ENCODE measurements at regions not wholly inside any gene's neighbourhood (a gene's known extent, or its start where the extent isn't known, plus 50 kb on each side); places are given as distances from the start of the nearest gene placed in this dataset.

- no peaks in the 10 kb centered on the region for H3K36me3 ChIP-seq (ENCODE audit: insufficient read depth, low read length)
- no peaks in the 10 kb centered on the region for H3K9me2 ChIP-seq (replicated peaks; ENCODE audit: insufficient read depth, low read length)
- H4K20me1 ChIP-seq (ENCODE audit: insufficient read depth, low read depth, low read length): no peaks in the 10 kb centered on the region
- no peak overlapping the region for H3K27ac ChIP-seq (ENCODE audit: low read length)
- H3K4me3 ChIP-seq (ENCODE audit: low read length): no peak overlapping the region
- no peaks in the 10 kb centered on the region for H3K9me3 ChIP-seq (ENCODE audit: low read length)
- H3K27me3 ChIP-seq (ENCODE audit: low read length): no peaks in the 10 kb centered on the region
- H2AFZ ChIP-seq (ENCODE audit: low read length): no peak overlapping the region
- H3K79me2 ChIP-seq (ENCODE audit: low read length): no peaks in the 10 kb centered on the region
- H3K9ac ChIP-seq (ENCODE audit: low read length): no peak overlapping the region
- no peak for DNase-seq
- no peaks in the 10 kb centered on the region for H3K4me1 ChIP-seq (ENCODE audit: low read length)
- no peak overlapping the region for H3K4me2 ChIP-seq (ENCODE audit: low read depth, low read length, poor library complexity, severe bottlenecking)
These were observed 260.3 kb upstream of the TENM3 start for GRCh38 chr4:181982856-181983255.

- no peak for DNase-seq
These were observed 255.8 kb upstream of the TENM3 start for GRCh38 chr4:181987392-181987791.

GRCh38 chr4:181989071-181989470 lies 254.1 kb upstream of the TENM3 start:
- no peak overlapping the region for H3K27ac ChIP-seq (ENCODE audit: low read length)
- no peaks in the 10 kb centered on the region for H3K27me3 ChIP-seq (ENCODE audit: low read length)
- H3K4me2 ChIP-seq (ENCODE audit: low read depth, low read length, poor library complexity, severe bottlenecking): no peak overlapping the region
- no peak for DNase-seq
- no peaks in the 10 kb centered on the region for H3K36me3 ChIP-seq (ENCODE audit: insufficient read depth, low read length)
- no peaks in the 10 kb centered on the region for H3K79me2 ChIP-seq (ENCODE audit: low read length)
- H3K9me2 ChIP-seq (replicated peaks; ENCODE audit: insufficient read depth, low read length): no peaks in the 10 kb centered on the region
- no peak overlapping the region for H2AFZ ChIP-seq (ENCODE audit: low read length)
- H4K20me1 ChIP-seq (ENCODE audit: insufficient read depth, low read depth, low read length): no peaks in the 10 kb centered on the region
- no peaks in the 10 kb centered on the region for H3K9me3 ChIP-seq (ENCODE audit: low read length)
- H3K4me1 ChIP-seq (ENCODE audit: low read length): no peaks in the 10 kb centered on the region
- H3K9ac ChIP-seq (ENCODE audit: low read length): no peak overlapping the region
- no peak overlapping the region for H3K4me3 ChIP-seq (ENCODE audit: low read length)

More at GRCh38 chr4:181987392-181987791, 255.8 kb upstream of the TENM3 start:
- Histone ChIP-seq H3K9me2 (replicated peaks; ENCODE audit: insufficient read depth, low read length) (no peaks in the 10 kb centered on the region), H3K27ac (ENCODE audit: low read length) (no peak overlapping the region), H3K79me2 (ENCODE audit: low read length) (no peaks in the 10 kb centered on the region), H3K4me3 (ENCODE audit: low read length) (no peak overlapping the region), H2AFZ (ENCODE audit: low read length) (no peak overlapping the region), H3K9me3 (ENCODE audit: low read length) (no peaks in the 10 kb centered on the region), H3K27me3 (ENCODE audit: low read length) (no peaks in the 10 kb centered on the region), H3K4me1 (ENCODE audit: low read length) (no peaks in the 10 kb centered on the region), H3K9ac (ENCODE audit: low read length) (no peak overlapping the region), H4K20me1 (ENCODE audit: insufficient read depth, low read depth, low read length) (no peaks in the 10 kb centered on the region), H3K36me3 (ENCODE audit: insufficient read depth, low read length) (no peaks in the 10 kb centered on the region), H3K4me2 (ENCODE audit: low read depth, low read length, poor library complexity, severe bottlenecking) (no peak overlapping the region)

DNA sequence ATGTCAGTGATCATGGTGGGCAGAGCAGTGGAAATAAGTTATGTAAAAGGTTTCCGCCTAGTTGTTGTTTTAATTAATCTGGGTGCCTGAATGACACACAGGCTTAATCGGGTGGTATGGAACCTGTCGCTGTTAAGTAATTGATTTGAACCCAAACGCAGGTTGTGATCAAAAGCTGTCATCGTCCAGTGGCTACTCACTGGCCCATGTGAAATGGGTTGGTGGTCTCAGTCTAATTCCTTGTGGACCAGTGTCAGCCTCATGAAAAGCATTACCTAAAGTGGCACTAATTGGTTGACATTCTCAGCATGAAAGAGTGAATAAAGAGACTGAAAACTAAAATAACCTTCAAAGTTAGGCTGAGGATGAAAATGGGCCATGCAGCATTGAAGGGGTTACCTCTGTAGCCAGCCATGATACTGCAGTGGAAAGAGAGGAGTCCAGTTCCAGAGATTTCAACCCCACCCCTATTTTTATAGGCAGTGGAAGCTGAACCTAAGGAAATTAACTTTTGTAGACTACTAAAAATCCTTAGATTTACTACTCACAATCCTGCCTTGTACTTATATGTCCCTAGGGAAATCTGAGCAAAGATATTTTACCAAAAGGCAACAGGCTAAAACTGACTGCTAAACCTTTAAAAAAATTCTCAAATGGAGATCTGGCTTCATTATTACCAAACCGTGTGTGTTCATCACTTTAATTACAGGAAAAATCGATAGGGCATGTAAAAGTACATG lies 251.7 kb upstream of the TENM3 start:
- H3K4me1 ChIP-seq (ENCODE audit: low read length): no peaks in the 10 kb centered on the region
- no peaks in the 10 kb centered on the region for H3K27me3 ChIP-seq (ENCODE audit: low read length)
- no peak for DNase-seq
- H3K9me3 ChIP-seq (ENCODE audit: low read length): no peaks in the 10 kb centered on the region
- H4K20me1 ChIP-seq (ENCODE audit: insufficient read depth, low read depth, low read length): no peaks in the 10 kb centered on the region
- no peak overlapping the region for H3K4me2 ChIP-seq (ENCODE audit: low read depth, low read length, poor library complexity, severe bottlenecking)
- no peaks in the 10 kb centered on the region for H3K9me2 ChIP-seq (replicated peaks; ENCODE audit: insufficient read depth, low read length)
- no peak overlapping the region for H2AFZ ChIP-seq (ENCODE audit: low read length)
- H3K27ac ChIP-seq (ENCODE audit: low read length): no peak overlapping the region
- H3K36me3 ChIP-seq (ENCODE audit: insufficient read depth, low read length): no peaks in the 10 kb centered on the region
- no peak overlapping the region for H3K4me3 ChIP-seq (ENCODE audit: low read length)
- no peak overlapping the region for H3K9ac ChIP-seq (ENCODE audit: low read length)
- H3K79me2 ChIP-seq (ENCODE audit: low read length): no peaks in the 10 kb centered on the region

DNA sequence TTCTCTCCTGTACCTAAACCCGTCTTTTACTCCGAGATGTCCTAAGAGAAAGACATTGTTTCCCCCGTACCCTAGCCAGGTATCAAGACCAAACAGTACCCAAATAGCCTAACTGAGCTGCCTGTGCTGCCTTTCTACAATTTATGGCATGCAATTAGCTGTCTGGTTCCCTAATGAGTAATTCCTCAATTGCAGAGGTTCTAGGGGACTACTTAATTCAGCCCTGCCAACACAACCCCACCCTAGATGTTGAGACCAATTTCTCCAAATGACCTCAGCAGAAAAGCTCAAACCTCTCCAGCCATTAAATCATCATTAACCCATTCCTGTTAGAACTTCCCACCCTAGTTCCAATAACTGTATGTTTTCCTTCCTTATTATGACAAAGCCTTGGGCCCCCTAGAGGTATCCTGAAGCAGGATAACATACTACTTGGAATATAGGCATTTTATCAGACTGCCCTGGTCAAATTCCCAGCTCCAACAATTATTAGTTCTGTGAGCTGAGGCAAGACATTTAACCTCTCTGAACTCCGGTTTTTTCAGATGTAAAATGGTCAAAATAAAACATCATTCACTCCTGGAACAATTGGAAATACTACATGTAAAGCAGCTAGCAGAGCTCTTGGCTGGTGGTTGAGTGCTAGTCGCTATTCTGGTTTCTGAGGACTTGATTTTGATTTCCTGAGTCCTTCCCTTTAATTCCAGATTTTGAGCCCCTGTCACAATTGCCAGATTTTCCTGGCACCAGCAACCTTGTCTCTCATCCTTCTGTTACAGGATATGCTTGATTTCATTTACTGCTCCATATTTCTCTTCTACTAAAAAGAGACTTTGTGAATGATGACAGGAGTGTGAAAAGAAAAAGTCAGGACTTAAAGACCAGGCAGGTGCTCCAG lies 244.6 kb upstream of the TENM3 start:
- H3K4me3 ChIP-seq (ENCODE audit: low read length): no peak overlapping the region
- H3K9ac ChIP-seq (ENCODE audit: low read length): no peak overlapping the region
- no peaks in the 10 kb centered on the region for H3K27me3 ChIP-seq (ENCODE audit: low read length)
- no peak for DNase-seq
- H2AFZ ChIP-seq (ENCODE audit: low read length): no peak overlapping the region
- H3K9me3 ChIP-seq (ENCODE audit: low read length): no peaks in the 10 kb centered on the region
- H3K36me3 ChIP-seq (ENCODE audit: insufficient read depth, low read length): no peaks in the 10 kb centered on the region
- H3K4me1 ChIP-seq (ENCODE audit: low read length): no peaks in the 10 kb centered on the region
- H3K27ac ChIP-seq (ENCODE audit: low read length): no peak overlapping the region
- no peaks in the 10 kb centered on the region for H4K20me1 ChIP-seq (ENCODE audit: insufficient read depth, low read depth, low read length)
- no peak overlapping the region for H3K4me2 ChIP-seq (ENCODE audit: low read depth, low read length, poor library complexity, severe bottlenecking)
- no peaks in the 10 kb centered on the region for H3K79me2 ChIP-seq (ENCODE audit: low read length)
- H3K9me2 ChIP-seq (replicated peaks; ENCODE audit: insufficient read depth, low read length): no peaks in the 10 kb centered on the region

DNA sequence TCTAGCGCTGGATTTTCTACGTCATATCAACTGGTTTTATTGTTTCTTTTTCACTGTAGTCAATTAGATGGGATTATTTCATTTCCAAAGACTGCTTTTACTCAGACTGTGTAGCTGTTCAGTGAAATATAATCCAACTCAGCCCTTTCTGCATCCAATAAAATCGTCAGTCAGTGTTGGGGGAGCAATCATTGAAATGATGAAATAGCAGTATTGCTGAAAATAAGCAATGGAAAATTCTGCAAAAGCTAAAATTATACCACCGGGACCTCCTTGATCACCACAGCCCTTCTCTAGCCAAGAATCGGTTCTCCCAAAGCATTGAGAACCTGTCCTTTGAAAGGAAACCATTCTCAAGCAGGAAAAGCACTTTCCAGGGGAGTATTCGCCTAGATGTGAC lies 243.1 kb upstream of the TENM3 start:
- no peak overlapping the region for H2AFZ ChIP-seq (ENCODE audit: low read length)
- no peaks in the 10 kb centered on the region for H3K9me2 ChIP-seq (replicated peaks; ENCODE audit: insufficient read depth, low read length)
- no peaks in the 10 kb centered on the region for H3K4me1 ChIP-seq (ENCODE audit: low read length)
- H3K9me3 ChIP-seq (ENCODE audit: low read length): no peaks in the 10 kb centered on the region
- no peak overlapping the region for H3K9ac ChIP-seq (ENCODE audit: low read length)
- H3K79me2 ChIP-seq (ENCODE audit: low read length): no peaks in the 10 kb centered on the region
- H3K27ac ChIP-seq (ENCODE audit: low read length): no peak overlapping the region
- H4K20me1 ChIP-seq (ENCODE audit: insufficient read depth, low read depth, low read length): no peaks in the 10 kb centered on the region
- H3K27me3 ChIP-seq (ENCODE audit: low read length): no peaks in the 10 kb centered on the region
- H3K4me3 ChIP-seq (ENCODE audit: low read length): no peak overlapping the region
- no peaks in the 10 kb centered on the region for H3K36me3 ChIP-seq (ENCODE audit: insufficient read depth, low read length)
- no peak overlapping the region for H3K4me2 ChIP-seq (ENCODE audit: low read depth, low read length, poor library complexity, severe bottlenecking)
- no peak for DNase-seq

DNA sequence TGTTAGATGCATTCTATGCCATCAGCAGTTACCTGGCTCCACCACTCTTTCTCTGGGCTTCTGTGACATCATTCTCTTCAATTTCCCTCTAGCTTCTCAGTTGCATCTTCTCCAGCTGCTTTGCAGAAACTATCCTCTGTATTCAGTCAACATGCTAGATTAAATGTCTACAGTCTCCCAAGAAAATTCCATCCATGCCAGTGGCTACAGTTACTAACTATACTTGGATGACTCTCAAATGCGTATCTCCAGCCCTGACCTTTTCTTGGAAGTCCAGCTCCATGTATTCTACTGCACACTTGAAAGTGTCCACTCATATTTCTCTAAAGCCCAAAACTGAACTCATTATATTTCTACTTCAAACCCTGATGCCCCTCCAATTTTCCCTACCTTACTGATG lies 232.3 kb upstream of the TENM3 start:
- no peak overlapping the region for H3K4me2 ChIP-seq (ENCODE audit: low read depth, low read length, poor library complexity, severe bottlenecking)
- H3K4me3 ChIP-seq (ENCODE audit: low read length): no peak overlapping the region
- H3K36me3 ChIP-seq (ENCODE audit: insufficient read depth, low read length): no peaks in the 10 kb centered on the region
- no peak overlapping the region for H3K27ac ChIP-seq (ENCODE audit: low read length)
- no peaks in the 10 kb centered on the region for H3K4me1 ChIP-seq (ENCODE audit: low read length)
- H2AFZ ChIP-seq (ENCODE audit: low read length): no peak overlapping the region
- no peak for DNase-seq
- no peaks in the 10 kb centered on the region for H3K27me3 ChIP-seq (ENCODE audit: low read length)
- H3K79me2 ChIP-seq (ENCODE audit: low read length): no peaks in the 10 kb centered on the region
- no peaks in the 10 kb centered on the region for H3K9me3 ChIP-seq (ENCODE audit: low read length)
- no peak overlapping the region for H3K9ac ChIP-seq (ENCODE audit: low read length)
- H3K9me2 ChIP-seq (replicated peaks; ENCODE audit: insufficient read depth, low read length): no peaks in the 10 kb centered on the region
- H4K20me1 ChIP-seq (ENCODE audit: insufficient read depth, low read depth, low read length): no peaks in the 10 kb centered on the region

GRCh38 chr4:182014164-182014563 lies 229.0 kb upstream of the TENM3 start:
- H3K27me3 ChIP-seq (ENCODE audit: low read length): no peaks in the 10 kb centered on the region
- DNase-seq: no peak

More at GRCh38 chr4:182014164-182014563, 229.0 kb upstream of the TENM3 start:
- Histone ChIP-seq H3K36me3 (ENCODE audit: insufficient read depth, low read length) (no peaks in the 10 kb centered on the region), H3K9me2 (replicated peaks; ENCODE audit: insufficient read depth, low read length) (no peaks in the 10 kb centered on the region), H3K9me3 (ENCODE audit: low read length) (no peaks in the 10 kb centered on the region), H3K9ac (ENCODE audit: low read length) (no peak overlapping the region), H3K4me3 (ENCODE audit: low read length) (no peak overlapping the region), H3K27ac (ENCODE audit: low read length) (no peak overlapping the region), H4K20me1 (ENCODE audit: insufficient read depth, low read depth, low read length) (no peaks in the 10 kb centered on the region), H3K4me2 (ENCODE audit: low read depth, low read length, poor library complexity, severe bottlenecking) (no peak overlapping the region), H3K4me1 (ENCODE audit: low read length) (no peaks in the 10 kb centered on the region), H2AFZ (ENCODE audit: low read length) (no peak overlapping the region), H3K79me2 (ENCODE audit: low read length) (no peaks in the 10 kb centered on the region)
